ENCODE measurements at regions not wholly inside any gene's neighbourhood (a gene's known extent, or its start where the extent isn't known, plus 50 kb on each side); places are given as distances from the start of the nearest gene placed in this dataset.
"Not testable (repeated sequence)": the region's sequence is repeated elsewhere in the genome, so short reads cannot be mapped to it uniquely, and the experiment has no call there.

DNA sequence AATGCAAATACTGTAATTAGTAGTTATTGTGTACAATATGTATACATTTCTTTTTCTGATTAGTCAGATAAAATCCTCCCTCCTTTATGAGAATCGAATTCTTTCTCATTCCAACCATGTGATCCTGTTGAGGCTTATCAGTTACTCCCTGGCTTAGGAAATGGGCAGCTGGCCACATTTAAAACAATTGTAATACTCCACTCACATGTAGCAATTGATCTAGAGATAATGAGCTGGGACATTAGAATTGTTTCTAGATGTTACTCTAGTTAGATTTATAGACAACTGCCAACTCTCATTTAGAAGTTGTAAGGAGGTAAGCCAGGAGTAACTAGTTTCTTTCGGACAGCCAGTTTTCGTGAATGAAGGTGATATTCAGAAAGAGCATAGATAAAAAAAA, 859.3 kb upstream of the AADAT start:
- no peak for DNase-seq

GRCh38 chr4:170940043-170940724, 850.4 kb upstream of the AADAT start:
- no peak for DNase-seq

DNA sequence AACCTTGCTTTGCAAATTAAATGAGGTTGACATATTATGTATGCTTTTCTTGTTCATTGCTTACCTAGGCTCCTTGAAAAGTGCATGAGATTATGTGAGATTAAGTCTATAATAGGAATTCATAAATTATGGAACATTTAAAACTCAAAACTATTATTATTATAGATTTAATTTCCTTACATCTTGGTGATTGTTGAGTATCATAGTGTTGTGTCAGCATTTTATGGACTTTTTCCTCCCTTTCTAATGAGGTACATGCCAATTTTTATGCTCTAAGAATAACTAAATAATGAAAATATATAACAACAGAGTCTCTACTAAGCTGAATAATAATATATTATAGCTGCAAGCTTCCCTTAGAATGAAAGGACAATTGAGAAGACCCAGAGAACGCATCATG, 848.8 kb upstream of the AADAT start:
- DNase-seq = no peak

DNA sequence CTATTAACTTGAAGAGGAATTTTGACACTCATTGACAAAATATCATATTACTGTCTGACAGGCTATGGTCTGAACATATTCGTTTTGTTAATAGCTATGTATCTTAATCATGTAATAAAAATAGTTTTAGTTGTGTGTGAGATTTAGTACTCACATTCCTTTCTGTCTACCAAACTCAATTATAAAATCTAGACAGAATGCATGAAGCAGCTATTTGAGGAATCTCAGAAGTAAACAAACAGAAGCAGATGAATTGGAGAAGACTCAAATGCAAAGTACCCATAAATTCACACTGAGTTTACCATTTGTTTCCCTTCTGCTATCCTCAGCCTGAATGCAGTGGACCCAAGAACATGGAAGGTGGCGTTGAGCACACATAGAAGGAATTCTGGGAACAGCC, 841.6 kb upstream of the AADAT start:
- DNase-seq = no peak

DNA sequence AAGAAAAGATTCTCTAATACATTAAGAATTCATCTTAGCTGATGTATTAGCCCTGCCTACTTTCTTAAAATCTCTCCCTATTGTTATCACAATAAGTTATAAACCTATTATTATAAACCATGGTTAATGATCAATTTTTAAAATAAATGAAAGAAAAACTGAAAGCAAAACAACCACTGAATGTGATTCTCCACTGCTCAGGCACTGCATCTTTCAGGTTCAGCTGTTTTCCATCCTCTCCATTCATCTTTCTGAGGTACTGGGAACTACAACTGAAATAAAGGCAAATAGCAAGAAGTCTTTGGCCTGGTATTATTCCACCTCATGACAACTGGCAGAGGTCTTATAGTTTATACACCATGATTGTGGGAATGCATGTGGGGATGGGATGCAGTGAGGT, 798.9 kb upstream of the AADAT start:
- no peak for DNase-seq

DNA sequence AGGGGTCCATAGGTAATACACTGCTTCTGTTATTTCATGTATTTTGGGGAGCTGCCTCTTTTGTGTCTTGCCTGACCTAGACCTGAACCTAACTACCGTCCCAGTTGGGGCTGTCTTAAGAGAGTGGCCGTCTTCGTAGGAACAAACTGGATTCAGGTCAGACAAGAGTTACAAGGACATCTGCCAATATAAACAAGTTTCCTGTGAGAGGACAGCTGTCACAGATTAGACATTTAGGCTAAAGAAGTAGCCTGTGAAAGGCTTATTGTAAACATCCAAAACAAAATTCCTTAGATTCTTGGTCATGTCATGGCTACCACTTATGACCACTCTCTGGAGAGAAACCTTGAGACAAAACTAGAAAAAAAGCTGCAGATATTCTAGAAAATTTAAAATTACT, 797.6 kb upstream of the AADAT start:
- DNase-seq = no peak

DNA sequence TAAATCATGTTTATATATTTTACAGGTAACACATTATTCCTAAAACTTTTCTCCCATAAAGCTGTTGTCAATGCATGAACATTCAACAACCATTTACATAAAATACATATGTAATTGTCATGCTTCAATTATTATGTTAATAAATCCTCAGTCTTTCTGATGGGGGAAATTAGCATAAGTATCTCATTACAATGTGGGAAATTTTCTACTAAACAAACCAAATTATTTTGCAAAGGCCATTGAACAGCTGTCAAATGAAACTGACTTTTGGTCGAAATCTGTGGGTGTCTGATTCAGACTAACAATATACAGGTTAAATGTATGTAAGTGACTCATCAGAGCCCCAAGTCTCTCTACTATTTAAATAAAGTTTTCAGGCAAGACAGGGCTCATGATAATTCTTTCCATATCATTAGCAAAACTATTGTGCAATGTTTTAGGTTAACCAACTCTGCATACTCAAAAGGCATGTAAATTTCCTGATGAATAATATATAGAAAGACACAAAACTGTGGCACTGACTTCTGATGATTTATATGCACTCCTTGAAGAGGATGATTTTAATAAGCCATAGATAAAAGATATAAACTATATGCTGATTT, 795.3 kb upstream of the AADAT start:
- peak in 1 of 2 experiments; percentile 26 for DNase-seq

- DNase-seq = not testable (repeated sequence)
Observed at GRCh38 chr4:170881646-170882045, 791.9 kb upstream of the AADAT start.

GRCh38 chr4:170875868-170876267, 786.1 kb upstream of the AADAT start:
- peak in 1 of 2 experiments; percentile 18 for DNase-seq

DNA sequence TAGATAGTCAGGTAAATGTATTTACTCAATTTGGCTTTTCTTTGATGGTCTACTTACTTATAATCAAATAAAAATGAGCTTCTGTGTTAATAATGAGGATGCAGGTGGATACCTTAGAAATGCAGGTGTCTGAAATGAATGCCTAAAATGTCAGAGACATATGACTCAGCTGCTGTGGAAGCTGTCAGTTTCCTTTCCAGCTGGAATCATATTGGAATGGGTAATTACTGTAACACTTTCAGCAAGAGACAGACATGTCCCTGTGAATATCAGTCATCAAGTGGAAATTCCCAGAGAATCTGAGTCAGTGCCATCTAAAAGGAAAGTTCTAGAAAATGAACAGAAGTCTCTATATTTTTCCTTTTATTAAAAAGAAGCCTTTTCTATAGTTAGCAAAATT, 783.0 kb upstream of the AADAT start:
- DNase-seq = no peak

DNA sequence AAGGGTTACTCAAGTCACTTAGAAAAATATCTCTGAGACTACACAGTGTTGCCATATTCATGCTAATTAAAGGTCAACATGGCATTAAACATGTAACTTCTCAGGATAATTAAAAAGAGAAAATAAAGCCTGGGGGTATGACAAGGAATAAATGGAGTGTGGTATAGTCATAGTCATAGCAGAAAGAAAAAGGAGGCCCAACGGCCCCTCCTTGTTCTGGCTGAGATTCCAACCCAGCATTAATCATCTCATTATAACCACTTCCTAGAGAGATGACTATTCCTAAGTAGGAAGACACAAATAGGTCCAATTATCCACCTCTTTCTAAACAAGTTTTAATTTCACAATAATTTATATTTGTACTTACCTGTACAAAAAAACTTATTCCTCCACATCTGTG, 778.4 kb upstream of the AADAT start:
- no peak for DNase-seq

GRCh38 chr4:170854097-170854496, 764.3 kb upstream of the AADAT start:
- no peak for DNase-seq

GRCh38 chr4:170853422-170854021, 763.8 kb upstream of the AADAT start:
- DNase-seq = peak; percentile 3 to 73

DNA sequence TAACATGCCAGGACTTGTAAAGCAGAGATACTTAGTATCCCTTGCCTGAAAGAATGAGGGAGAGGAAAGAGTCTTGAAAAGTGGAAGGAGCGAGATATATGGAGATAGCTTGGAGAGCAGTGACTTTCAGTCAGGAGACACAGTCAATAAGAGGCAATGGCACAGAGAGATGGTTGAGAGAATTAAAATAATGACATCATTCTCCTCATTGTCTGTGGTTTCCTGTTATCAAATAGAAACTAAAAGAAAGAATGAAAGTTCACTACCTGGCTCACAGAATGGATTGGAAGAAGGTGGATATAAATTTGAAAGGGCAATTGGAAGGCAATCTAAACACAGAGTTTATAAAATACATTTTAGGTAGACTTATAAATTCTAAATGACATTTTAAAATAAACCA, 760.2 kb upstream of the AADAT start:
- no peak for DNase-seq

DNA sequence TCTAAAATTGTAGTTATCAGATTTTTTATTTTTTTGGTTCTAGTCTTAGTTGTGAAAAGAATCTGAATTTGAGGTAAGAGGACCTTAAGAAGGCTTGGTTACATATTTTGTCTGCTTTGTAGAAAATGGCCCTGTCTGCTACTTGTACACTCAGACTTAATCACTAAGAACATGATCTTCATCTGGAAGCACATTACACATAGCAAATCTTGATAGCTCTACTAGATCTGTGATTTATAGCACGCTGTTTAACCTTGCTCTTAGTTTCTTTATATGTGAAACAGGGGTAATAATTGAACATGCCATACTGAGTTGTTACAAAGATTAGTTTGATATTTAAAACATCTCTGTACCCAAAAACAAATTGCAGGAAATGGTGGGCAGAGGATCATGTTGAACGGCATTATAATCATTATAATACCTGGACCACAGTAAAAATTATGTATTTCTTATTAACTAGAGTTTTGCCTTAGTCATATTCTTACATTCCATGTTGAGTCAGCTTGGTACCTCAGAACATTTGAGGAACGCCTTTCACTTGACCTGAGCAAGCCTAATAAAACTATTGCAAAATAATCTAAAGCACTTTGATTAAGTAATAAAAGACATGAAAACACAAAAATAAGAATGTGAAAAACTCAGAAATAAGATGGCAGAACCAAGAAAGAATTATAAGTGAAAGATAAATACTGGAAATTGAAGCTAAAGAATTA, 738.0 kb upstream of the AADAT start:
- no peak for DNase-seq

DNA sequence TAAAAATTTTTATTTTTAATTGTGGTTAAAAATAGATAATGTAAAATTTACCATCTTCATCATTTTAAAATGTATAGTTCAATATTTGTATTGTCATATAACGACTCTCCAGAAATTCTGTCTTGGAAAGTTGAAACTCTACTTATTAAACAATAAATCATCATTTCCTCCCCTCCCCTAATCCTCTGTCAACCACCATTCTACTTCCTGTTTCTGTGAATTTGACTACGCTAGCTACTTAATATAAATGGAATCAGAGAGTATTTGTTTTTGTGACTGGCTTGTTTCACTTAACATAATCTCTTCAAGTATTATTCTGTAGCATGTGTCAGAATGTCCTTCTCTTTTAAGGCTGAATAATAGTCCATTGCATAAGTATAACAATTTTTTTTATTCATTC, 729.0 kb upstream of the AADAT start:
- DNase-seq = no peak

DNA sequence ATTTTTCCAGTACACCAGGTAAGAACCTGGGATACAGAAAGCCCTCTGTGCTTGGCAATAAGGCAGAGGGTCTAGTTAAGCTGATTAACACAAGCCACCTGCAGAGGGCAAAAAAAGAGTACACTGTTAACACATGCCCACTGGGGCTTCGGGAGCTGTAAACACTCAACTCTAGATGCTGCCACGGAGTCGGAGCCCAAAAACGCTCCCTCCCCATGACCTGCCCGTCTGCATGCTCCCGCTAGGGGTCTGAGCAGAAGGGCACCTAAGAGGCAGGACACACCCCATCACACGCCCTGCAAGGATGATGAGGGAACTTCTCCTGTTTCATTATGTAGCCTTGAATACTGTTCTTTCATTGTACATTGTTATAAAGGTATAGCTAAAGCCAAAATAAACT, 715.6 kb upstream of the AADAT start:
- peak in 1 of 2 experiments; percentile 9 for DNase-seq

- no peak for DNase-seq
Observed at GRCh38 chr4:170804930-170805329, 715.2 kb upstream of the AADAT start.

- no peak for DNase-seq
Observed at GRCh38 chr4:170803492-170803891, 713.7 kb upstream of the AADAT start.

DNA sequence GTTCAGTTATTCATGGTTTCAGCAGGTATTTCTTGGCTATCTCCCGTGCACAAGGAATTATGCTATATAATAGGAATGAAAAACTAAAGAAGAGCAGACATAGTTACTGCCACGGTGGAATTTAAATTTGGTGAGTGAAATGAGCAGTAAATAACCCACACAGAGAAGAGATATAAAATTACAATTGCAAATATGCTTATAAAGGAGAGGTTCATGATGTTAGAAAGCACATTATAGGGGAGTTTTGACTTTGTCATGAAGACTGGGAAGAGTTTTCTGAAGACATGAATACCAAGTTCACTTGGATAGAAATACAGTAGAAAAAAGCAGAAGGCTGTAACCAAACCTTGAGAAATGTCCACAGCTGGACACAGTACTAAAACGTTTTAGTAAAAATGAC, 712.0 kb upstream of the AADAT start:
- DNase-seq = no peak

DNA sequence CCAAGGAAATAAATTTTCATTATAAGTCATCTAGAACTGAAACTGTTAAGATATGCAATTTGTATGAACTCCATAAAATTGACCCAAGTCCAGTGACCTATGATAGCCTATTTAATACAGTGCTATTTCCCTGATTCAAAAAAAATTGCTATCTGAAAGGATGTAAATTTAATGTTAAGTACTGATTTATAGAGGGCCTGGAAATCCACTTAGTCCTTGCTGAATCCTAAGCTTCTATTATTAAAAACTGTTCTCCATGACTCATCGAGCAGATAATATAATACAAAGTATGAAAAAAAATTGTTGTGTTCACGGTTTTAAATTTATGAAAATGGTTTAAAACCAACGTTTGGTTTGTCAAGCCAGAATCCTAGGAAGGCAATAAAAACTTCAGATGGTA, 704.8 kb upstream of the AADAT start:
- DNase-seq = no peak

DNA sequence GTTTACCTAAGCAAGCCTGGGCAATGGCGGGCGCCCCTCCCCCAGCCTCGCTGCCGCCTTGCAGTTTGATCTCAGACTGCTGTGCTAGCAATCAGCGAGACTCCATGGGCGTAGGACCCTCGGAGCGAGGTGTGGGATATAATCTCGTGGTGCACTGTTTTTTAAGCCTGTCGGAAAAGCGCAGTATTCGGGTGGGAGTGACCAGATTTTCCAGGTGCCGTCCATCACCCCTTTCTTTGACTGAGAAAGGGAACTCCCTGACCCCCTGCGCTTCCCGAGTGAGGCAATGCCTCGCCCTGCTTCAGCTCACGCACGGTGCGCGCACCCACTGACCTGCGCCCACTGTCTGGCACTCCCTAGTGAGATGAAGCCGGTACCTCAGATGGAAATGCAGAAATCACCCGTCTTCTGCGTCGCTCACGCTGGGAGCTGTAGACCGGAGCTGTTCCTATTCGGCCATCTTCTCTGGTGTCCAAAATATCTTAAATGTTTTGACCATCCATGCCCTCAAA, 698.8 kb upstream of the AADAT start:
- DNase-seq = peak; percentile 4 to 11

GRCh38 chr4:170777663-170778062, 687.9 kb upstream of the AADAT start:
- no peak for DNase-seq

DNA sequence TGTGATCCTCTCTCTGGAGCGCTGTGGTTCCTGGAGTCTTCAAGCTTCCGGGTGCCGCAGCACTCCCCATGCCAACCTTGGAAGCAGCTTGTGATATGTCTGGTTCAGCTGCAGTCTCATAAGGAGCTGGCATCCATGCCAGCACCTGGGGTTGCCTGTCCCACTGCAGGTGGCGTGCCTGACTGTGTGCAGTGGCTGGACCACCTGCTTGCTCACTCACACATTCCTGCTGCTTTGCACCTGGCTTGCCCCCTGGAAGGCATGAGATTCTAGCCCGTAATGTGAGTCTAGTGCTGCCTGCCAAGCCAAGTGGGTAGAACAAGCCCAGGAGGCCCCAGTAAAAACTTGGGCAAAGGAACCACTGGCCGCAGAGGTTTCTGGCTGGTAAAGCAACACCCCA, 687.2 kb upstream of the AADAT start:
- DNase-seq = no peak

Measured in NCI-H526 (cell line).